Stimulated activated CD4-positive, alpha-beta T cell treated with anti-CD3 and anti-CD28 coated beads, TNF-alpha, amount 100 ng/mL, for 1 hour (primary cell): ENCODE measurements at regions not wholly inside any gene's neighbourhood (a gene's known extent, or its start where the extent isn't known, plus 50 kb on each side); places are given as distances from the start of the nearest gene placed in this dataset.

Experiments
- DNase-seq, 3 donors: peaks; one replicate each; pipeline ENCODE4 v3.0.0-alpha.2; 2020; ENCODE audit warnings: low read depth in 3 of 3, low spot score in 1 of 3

DNA sequence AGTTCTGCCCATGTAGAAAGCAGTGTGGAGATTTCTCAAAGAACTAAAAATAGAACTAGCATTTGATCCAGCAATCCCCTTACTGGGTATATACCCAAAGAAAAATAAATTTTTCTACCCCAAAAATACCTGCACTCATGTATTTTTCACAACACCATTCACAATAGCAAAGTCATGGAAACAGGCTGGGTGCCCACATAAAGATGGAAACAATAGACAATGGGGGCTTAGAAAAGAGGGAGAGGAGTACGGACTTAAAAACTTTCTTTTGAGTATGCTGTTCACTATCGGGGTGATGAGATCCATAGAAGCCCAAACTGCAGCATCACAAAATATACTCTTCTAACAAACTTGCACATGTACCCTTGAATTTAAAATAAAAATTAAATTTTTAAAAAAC is 345.1 kb upstream of the CCDC54 start:
- no peak for DNase-seq

DNA sequence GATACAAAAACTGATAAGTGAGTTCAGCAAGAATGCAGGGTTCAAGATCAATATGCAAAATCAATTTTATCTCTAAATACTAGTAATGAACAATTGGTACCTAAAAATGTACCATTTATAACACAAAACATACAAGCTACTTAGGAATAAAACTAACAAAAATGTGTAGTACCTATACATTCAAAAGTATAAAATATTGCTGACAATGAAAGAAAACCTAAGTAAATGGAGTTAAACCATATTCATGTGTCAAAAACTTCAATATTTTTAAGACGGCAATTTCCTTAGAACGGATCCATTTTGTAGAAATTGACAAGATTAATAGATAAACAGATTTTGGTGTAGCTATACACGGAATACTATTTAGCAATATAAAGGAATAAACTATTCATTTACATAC is 343.1 kb upstream of the CCDC54 start:
- no peak for DNase-seq

DNA sequence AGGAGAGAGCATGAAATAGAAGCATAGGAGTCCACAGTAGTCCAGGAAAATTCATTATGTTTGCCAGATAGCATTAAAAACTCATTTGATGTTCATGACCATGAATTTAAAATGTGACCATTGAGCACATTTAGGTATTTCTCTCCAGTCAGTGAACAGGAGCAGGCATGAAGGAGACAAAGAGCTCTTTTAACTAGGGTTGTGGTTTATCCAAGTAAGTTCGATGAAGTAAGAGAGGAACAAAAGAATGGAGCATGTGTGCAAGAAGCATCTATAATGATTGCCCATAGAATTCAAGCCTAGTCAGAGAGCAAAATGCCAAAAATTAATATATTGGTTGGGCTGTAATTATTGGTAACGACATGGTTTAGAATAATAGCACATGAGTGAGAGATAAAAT is 342.1 kb upstream of the CCDC54 start:
- DNase-seq = no peak

DNA sequence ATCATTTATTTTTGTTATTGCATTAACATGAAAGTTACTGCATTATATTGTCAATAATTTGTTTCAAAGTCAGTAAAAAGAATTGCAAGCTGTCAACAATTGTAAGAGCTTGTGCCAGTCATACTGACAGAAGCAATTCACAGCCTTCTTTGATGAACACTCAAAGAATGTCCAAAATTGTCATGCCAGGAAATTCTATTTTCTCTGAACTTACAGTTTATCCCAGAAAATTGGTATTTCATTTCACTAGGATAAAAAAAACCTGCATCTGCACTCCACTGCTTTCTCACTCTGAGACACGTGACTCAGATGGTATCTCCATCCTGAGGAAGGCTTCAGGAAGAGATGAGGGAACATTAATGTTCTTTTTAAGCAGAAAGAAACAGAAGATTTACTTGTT is 332.6 kb upstream of the CCDC54 start:
- no peak for DNase-seq

DNA sequence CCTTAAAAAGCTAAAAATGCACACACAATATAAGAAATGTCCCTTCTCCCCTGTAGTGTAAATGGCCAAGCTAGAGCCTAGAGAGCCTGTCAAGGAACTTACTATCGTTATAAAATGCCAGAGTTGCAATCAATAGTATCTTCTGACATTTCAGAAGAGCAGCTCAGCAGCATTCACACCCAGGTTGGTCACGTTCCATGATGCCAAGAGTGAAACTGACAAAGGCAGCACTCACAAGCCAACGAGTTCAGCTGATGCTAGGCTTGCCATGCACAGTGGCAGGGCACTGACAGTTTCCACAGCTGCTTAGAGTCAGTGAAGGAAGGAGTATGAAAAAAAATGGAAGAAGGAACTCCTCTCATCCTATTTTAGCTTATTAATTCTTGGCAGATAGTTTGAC is 331.4 kb upstream of the CCDC54 start:
- DNase-seq = no peak

DNA sequence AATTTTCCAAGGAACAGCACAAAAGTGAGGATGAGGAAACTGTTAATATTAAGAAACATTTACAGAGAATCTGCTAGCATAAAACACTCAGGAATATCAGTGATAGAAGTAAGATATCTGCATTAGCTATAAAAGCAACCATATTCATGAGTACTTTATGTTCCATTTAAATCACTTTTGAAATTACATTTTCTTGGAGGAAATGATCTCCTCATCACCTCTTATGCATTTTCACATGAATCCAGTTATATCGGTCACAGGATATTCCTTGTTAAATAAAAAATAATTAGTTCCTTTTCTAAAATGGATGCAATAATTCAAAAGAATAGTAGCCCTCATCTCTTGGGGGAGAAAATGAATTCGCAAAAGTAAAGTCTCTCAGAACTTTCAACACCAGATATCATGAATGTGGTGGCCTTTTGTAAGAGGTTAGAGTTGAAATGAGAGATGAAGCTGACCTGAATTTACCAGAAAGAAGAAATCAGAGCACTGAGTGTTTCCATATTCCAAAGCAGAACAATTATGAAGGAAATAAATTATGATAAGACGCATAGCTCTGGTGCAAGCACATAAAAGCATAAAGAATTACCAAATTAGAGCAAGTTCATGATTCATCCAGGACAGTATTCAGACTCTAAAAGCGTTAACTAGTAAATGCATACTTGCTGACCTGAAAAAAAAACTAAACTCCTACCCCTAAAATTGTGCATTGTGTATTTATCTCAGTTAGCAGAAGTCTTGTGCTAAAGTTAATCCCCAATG is 321.9 kb upstream of the CCDC54 start:
- no peak for DNase-seq

DNA sequence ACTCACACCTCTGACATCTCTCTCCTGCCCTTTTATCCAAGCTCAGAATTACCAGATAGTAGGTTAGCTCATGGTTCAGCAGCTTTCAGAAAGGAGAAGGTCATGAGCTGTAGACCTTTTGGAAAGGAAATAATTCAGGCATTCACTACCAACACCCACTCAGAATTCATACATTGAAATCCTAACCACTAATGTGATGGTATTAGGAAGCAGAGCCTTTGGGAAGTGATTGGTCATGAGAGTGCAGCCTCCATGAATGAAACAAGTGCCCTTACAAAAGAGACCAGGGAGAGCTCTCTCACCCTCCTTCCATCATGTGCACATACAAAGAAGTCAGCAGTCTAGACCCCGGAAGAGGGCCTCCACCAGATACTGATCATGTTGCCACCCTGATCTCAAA is 315.8 kb upstream of the CCDC54 start:
- no peak for DNase-seq

DNA sequence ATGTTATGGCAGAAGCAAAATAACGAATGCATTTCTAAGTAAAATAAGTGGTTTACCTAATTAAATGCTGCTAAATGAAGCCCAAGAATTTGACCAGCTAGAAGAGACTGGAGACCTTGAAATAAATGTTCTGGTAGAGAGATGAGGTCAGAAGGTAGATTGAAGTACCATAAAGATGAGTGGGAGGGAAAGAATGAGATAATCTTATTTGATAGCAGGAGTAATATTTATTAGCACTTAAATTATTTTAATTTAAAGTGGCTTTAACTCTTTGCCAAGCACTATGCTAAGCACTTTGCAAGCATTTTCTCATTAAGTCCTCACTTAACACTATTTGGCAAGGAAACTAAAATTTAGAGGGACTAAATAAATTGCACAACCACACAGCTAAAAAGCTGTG is 314.9 kb upstream of the CCDC54 start:
- no peak for DNase-seq

DNA sequence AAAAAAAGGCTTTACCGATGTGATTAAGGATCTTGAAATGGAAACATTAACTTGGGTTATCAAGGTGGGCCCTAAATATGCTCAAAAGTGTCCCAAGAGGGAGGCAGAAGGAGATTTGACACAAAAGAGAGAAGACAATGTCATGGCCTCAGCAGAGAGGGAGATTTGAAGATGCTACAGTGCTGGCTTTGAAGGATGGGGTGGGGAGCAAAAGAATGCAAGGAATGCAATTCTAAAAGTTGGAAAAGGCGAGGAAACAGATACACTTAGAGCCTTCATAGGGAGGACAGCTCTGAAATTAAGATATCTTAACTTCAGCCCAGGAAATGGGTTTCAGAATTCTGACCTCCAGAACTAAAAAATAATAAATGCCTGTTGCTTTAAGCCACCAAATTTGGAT is 314.5 kb upstream of the CCDC54 start:
- no peak for DNase-seq

DNA sequence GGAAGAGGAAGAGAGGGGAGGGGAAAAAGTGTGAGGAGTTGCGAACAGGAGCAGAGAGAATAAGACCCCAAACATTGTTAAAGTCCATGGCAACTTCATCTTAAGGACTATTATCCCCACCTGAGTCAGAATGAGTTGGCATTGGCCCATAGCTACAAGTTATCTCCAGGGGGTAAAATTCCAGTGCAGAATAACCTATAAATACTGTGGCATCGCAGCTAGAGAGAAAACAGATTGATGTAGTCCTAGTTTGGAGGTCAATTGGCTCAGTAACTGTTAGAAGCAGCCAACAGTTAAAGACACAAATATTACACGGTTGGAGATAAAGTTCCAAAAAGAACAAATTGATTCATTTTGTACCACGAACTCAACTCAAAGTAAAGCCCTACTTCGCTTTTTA is 313.9 kb upstream of the CCDC54 start:
- no peak for DNase-seq

DNA sequence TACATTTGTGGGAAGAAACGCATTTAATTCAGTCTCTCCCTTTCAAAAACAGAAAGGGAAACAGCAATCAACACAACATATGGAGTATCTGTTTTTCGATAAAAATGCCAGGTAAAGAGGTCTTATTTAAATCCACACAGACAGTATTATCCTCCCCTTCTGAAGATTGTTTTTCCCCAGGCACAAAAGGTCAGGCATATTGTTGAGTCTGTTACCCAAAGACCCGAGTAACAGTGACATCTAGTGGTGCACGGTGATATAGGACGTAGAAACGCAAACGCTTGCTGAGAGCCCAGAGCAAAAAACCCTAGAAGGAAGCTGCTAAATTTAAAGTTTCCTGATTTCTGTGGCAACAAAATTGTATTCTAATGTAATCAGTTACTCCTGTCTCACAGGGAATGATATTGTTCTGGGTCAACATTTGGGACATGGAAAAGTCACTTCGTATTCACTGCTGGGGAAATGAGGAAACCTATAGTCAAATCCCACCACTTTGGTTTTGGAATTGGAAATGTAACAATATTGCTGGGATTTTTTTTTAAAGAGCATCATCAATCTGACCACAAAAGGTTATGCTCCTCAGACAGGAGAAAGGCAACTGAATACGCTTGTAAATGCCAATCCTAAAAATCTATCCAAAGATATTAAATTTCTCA is 312.7 kb upstream of the CCDC54 start:
- peak in 1 of 3 donors; percentile 23 for DNase-seq

DNA sequence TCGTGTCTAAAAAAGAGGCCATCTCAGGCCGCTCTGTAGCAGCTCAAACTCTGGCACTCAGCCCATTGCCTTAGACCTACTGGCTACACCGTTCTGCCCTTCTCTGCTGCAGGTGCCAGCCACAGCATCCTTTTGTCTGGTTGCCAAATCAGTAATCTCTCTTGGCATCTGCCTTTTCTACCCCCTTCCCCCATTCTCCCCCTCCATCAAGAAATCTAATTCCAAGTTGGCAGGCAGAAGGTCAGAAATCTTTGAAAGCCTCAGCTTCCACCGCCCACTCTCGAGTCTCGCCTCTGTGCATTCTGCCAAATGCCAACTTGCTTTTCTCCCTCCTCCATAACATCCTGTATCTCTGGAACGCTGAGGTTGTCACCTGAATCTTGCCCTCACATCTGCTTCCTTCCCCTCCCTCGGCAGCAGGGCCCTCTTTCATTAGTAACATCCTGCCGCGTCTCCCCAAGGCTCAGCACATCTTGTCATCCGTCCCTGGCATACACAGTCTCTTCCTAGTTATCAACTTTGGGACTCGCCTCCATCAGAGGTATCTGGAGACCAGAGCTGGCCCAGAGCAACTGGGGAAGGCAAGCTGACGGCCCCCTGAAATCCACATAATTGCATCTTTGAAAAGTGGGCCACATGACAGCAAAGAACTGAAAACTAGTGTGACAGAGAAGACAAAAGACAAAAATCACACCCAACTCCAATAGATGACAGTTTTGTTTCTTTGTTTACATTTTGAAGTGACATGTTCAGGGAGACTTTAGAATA is 312.0 kb upstream of the CCDC54 start:
- no peak for DNase-seq

DNA sequence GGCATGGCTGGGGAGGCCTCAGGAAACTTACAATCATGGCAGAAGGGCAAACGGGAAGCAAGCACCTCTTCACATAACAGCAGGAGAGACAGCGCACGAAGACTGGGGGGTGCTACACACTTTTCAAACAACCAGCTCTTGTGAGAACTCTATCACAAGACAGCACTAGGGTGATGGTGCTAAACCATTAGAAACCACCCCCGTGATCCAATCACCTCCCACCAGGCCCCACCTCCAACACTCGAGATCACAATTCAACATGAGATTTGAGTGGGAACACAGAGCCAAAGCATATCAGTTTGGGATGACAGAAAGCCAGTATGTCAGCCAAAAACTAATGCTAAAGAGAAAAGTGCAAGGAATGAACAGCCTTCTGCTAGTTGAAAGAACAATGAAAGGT is 309.8 kb upstream of the CCDC54 start:
- no peak for DNase-seq

DNA sequence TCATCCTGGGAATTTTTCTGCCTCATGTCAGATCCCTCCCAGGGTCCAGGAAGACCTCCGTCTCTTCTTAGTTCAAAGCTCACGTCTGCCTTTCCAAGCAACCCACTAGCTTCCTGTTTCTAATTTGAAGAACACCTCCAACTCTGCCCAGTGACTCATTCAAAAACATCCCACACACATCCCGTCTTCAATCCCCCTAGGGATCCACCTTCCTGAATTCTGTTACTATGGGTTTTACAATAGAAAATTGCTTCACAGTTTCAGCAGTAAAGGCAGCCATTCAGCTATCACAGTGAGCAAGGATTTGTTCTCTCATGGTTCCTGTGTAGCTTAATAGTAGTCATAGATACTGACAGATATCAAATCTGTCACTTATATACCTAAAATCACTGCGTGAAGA is 308.3 kb upstream of the CCDC54 start:
- DNase-seq = no peak

DNA sequence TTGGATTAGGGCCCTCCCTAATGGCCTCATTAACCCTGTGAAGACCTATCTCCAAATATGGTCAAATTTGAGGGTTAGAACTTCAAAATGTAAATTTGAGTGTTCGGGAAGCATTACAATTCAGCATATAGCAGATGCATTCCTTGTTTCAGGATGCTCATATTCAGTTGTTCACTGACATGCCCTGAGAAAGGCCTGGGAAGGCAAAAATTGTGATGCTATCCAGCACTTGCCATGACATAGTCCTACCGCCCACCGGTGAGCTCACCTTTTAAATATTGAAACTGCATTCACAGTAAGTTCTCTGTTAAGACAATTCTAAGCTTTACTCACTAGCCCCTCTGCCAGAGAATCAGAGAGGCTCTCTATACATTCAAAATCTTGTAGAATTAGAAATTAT is 300.3 kb upstream of the CCDC54 start:
- DNase-seq = no peak

DNA sequence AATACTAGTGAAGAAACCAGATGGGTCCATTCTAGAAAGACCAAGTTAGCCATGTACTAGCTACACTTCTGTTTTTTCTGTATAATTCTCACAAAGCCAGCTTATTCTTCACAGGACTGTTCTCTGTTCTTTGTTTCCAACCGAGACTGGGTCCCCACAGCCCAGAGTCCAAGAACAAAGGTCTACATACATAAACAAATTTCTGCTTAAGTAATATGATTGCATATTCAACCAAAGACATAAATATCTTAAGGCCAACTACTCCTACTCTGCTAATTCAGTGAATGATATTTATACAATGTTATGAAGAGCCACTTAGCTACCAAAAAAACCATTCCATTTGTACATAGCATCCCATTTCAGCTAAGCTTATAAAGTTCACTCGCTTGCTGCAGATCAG is 299.8 kb upstream of the CCDC54 start:
- no peak for DNase-seq

DNA sequence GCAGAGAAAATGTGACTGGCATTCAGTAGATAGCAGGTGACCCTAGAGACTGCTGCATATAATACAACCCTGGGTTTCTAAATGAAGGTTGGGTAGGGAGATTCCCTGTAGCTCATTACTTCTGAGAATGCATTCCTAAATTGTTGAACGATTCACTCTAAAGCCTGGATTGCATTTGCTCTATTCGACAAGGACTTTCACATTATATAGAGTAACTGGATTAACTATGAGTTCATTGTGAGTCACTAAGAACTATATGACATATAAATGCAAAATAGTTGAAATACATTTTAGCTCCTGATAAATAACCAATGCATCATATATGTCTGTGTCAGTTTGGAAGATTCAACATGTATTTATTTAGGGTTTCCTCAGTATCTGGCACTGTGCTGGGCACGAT is 294.7 kb upstream of the CCDC54 start:
- DNase-seq = no peak

DNA sequence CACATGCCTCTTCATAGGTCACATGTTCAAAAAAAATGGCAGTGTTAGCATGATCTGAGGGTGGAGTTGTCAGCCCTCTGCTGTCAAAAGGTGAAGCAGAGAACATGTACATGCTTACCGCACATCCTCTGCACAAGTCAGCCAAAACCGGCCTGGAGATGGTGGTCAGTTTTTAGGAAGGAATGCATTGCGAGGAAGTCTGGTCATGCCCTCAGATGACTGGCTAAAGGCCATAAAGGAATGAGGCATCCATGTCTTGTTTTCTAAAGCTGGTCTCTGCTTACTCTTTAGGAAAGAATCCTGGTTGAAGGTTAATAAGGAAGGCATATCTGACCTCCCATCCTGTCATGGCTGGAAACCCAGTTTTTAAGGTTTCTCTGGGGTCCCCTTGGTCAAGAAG is 292.0 kb upstream of the CCDC54 start:
- DNase-seq = no peak

DNA sequence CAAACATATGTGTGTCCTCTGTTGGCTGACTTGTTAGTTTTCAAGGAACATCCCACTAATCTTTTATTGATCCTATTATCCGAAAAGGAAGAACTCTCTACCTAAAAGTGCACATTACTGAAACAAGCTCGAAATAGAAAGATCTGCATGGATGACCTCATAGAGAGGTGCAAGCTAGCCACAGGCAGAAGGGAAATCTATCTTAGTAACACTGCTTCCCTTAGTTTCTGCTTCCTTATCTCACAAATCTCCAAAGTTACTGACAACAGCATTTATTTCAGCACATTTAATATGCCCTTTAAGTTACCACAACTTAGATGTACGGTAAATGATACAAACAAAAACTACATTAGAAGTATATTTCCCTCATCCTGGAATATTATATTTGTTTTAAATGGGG is 285.1 kb upstream of the CCDC54 start:
- no peak for DNase-seq

DNA sequence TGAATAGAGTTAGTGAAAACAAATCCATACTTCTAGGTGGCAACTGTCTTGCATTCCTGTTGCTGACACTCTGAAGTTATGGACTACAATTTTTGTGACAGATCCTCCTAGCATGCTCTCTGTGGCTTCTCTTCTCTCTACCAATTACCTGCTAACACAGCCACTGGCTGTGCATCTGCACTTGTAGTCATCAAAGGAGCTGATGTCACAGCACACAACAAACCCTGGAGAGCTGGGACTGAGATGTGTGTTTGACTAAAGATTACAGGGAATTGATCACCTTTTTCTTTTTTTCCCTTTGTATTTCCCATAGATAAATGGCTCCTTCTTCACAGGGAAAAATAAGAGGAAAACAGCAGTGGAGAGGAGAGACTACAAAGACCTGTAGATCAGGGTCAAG is 278.4 kb upstream of the CCDC54 start:
- DNase-seq = no peak

DNA sequence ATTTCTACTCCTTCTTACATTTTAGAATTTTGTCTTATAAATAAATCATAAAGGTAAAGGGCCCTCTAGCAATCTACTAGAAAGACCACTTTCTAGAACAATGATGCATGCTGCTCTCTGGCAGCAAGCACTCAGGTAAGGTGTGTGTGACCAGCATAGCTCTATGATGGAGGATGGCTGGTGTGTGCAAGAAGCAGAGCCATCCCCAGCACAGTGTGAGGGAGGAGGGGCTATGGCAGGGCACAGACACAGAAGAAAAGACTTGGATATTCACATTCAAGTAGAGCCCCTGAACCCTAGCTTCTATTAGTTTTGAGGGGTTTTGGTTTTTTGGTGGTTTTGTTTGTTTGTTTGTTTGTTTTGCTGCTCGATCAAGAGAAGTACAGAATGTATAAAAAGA is 277.1 kb upstream of the CCDC54 start:
- DNase-seq = no peak

DNA sequence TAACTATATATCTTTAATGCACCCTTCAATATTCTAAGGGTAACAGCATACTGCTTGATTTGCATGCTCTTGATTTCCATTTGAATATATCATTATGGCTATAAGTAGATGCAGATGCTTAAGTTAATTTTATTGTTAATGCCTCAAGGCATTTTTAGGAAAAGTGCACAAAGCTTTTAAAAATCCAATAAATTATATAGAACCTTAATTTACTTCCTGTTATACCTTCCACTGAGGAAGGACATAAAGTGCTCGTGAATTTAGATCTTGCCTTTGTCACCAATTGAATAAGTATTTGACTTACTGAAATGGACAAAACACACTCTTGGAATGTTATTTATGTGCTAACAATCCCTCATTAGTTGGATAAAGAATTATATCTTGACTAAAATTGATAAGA is 276.7 kb upstream of the CCDC54 start:
- no peak for DNase-seq
